Astrocyte (in vitro differentiated cells and primary cell): ENCODE measurements at regions not wholly inside any gene's neighbourhood (a gene's known extent, or its start where the extent isn't known, plus 50 kb on each side); places are given as distances from the start of the nearest gene placed in this dataset.

Experiments used
- DNase-seq: peaks from one replicate; pipeline ENCODE4 v3.0.0-alpha.2; 2010; ENCODE audit warnings: low read depth
- FAIRE-seq: peaks from 2 replicates; lab custom pipeline; 2011; peaks lifted over from hg19 to GRCh38; lab: Jason Lieb, UNC
- H2AFZ ChIP-seq: 2 replicates; pipeline ENCODE4 v1.6.0; 2012; ENCODE audit warnings: low read depth, low read length, inconsistent platforms
- H3K27ac ChIP-seq: 2 replicates; pipeline ENCODE4 v1.5.1; 2011; ENCODE audit warnings: low read depth, low read length, inconsistent platforms
- H3K27me3 ChIP-seq: 2 replicates; pipeline ENCODE4 v1.6.0; 2011; ENCODE audit warnings: low read length, inconsistent platforms; ENCODE audit not compliant: insufficient read depth
- H3K36me3 ChIP-seq: 2 replicates; pipeline ENCODE4 v1.5.1; 2011; ENCODE audit warnings: low read length, inconsistent platforms; ENCODE audit not compliant: insufficient read depth
- H3K4me1 ChIP-seq: 2 replicates; pipeline ENCODE4 v1.5.1; 2011; ENCODE audit warnings: low read length, inconsistent platforms; ENCODE audit not compliant: insufficient read depth
- H3K4me2 ChIP-seq: 2 replicates; pipeline ENCODE4 v1.6.0; 2012; ENCODE audit warnings: low read length, inconsistent platforms
- H3K4me3 ChIP-seq: 2 replicates; pipeline ENCODE4 v1.5.1; 2011; ENCODE audit warnings: low read depth, mild to moderate bottlenecking, low read length, inconsistent platforms; ENCODE audit not compliant: insufficient read depth
- H3K79me2 ChIP-seq: 2 replicates; pipeline ENCODE4 v1.6.0; 2012; ENCODE audit warnings: mild to moderate bottlenecking, low read length, inconsistent platforms; ENCODE audit not compliant: insufficient read depth
- H3K9ac ChIP-seq: 2 replicates; pipeline ENCODE4 v1.6.0; 2012; ENCODE audit warnings: mild to moderate bottlenecking, low read length, inconsistent platforms
- H3K9me3 ChIP-seq: 2 replicates; pipeline ENCODE4 v1.5.1; 2012; ENCODE audit warnings: low read depth, mild to moderate bottlenecking, low read length, inconsistent platforms; ENCODE audit not compliant: insufficient read depth
- H4K20me1 ChIP-seq: 2 replicates; pipeline ENCODE4 v1.6.0; 2012; ENCODE audit warnings: low read length, inconsistent platforms; ENCODE audit not compliant: insufficient read depth
- H3K27ac Mint-ChIP-seq: one replicate; pipeline ENCODE4 v1.8.0; 2021; ENCODE audit warnings: mild to moderate bottlenecking, mixed read lengths; ENCODE audit not compliant: unreplicated experiment
- H3K27me3 Mint-ChIP-seq: one replicate; pipeline ENCODE4 v1.8.0; 2021; ENCODE audit warnings: low read depth, mixed read lengths; ENCODE audit not compliant: unreplicated experiment
- H3K36me3 Mint-ChIP-seq: one replicate; pipeline ENCODE4 v1.8.0; 2021; ENCODE audit warnings: low read depth, mixed read lengths; ENCODE audit not compliant: unreplicated experiment
- H3K4me1 Mint-ChIP-seq: one replicate; pipeline ENCODE4 v1.8.0; 2021; ENCODE audit warnings: low read depth, mixed read lengths; ENCODE audit not compliant: unreplicated experiment
- H3K4me3 Mint-ChIP-seq: one replicate; pipeline ENCODE4 v1.8.0; 2021; ENCODE audit warnings: mild to moderate bottlenecking, moderate library complexity, mixed read lengths; ENCODE audit not compliant: unreplicated experiment
- H3K9me3 Mint-ChIP-seq: one replicate; pipeline ENCODE4 v1.8.0; 2021; ENCODE audit warnings: mild to moderate bottlenecking, mixed read lengths; ENCODE audit not compliant: unreplicated experiment
- EZH2 ChIP-seq: IDR thresholded peaks from 2 replicates; pipeline ENCODE4 v1.6.1; 2012; ENCODE audit warnings: mild to moderate bottlenecking, low read length, inconsistent platforms; ENCODE audit not compliant: insufficient read depth
- TF ChIP-seq, protein P1 (sequence below): IDR thresholded peaks from 2 replicates; pipeline ENCODE4 v1.5.1; 2011; ENCODE audit warnings: low read depth, mild to moderate bottlenecking, inconsistent platforms, low read length, moderate library complexity; ENCODE audit not compliant: insufficient read depth

DNA sequence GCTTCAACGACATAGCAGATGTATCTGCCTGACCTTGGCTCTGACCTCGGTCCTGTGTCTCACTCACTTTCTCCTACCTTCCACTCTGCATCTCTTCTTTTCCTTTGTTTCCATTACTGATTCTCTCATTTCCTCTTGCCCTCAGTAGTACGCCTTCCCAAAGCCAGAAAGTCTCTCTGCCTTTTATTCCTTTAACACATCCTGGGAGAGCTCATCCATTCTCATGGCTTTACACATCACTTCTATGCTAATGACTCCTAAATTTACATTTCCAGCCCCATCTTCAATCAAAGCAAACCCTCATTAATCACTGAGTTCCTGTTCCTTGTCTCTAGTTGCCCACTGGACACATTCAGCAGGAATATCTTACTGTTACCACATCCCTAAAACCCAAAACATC is 938.6 kb downstream of the NTRK3 start:
- Histone ChIP-seq H3K4me2 (no peak overlapping the region), H3K4me3 (no peak overlapping the region), H3K27me3 (no peaks in the 10 kb centered on the region), H3K4me1 (no peaks in the 10 kb centered on the region), H4K20me1 (no peaks in the 10 kb centered on the region), H3K27ac (no peak overlapping the region), H3K9me3 (no peaks in the 10 kb centered on the region), H3K9ac (no peak overlapping the region), H2AFZ (no peak overlapping the region), H3K79me2 (no peaks in the 10 kb centered on the region), H3K36me3 (no peaks in the 10 kb centered on the region)
- TF ChIP-seq, protein P1, sequence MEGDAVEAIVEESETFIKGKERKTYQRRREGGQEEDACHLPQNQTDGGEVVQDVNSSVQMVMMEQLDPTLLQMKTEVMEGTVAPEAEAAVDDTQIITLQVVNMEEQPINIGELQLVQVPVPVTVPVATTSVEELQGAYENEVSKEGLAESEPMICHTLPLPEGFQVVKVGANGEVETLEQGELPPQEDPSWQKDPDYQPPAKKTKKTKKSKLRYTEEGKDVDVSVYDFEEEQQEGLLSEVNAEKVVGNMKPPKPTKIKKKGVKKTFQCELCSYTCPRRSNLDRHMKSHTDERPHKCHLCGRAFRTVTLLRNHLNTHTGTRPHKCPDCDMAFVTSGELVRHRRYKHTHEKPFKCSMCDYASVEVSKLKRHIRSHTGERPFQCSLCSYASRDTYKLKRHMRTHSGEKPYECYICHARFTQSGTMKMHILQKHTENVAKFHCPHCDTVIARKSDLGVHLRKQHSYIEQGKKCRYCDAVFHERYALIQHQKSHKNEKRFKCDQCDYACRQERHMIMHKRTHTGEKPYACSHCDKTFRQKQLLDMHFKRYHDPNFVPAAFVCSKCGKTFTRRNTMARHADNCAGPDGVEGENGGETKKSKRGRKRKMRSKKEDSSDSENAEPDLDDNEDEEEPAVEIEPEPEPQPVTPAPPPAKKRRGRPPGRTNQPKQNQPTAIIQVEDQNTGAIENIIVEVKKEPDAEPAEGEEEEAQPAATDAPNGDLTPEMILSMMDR, result no peak
- Mint-ChIP-seq H3K27ac (no peak overlapping the region), H3K9me3 (peaks cover 2% of the 10 kb centered on the region), H3K36me3 (no peaks in the 10 kb centered on the region), H3K4me1 (no peaks in the 10 kb centered on the region), H3K27me3 (no peaks in the 10 kb centered on the region), H3K4me3 (no peak overlapping the region)
- DNase-seq (no peak), FAIRE-seq (no peak)

DNA sequence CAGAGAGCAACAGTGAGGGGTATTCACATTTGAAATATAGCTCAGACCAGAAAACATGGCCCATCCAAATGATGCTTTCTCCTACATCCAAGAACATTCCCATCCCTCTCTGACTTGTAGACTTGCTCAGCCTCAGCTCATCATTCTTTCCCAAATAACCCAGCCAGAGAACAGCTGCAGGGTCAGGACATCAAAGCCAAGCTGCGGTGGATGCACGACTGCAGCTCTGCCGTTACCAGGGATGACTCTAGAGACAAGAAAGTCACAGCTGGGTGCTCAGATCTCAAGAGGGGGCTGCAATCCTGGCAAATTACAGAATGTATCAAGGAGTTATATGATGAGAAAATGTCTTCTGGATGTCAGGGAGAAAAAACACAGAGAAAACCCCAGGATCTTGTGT is 944.3 kb downstream of the NTRK3 start:
- TF ChIP-seq EZH2, result no peak
- TF ChIP-seq, protein P1, result no peak

DNA sequence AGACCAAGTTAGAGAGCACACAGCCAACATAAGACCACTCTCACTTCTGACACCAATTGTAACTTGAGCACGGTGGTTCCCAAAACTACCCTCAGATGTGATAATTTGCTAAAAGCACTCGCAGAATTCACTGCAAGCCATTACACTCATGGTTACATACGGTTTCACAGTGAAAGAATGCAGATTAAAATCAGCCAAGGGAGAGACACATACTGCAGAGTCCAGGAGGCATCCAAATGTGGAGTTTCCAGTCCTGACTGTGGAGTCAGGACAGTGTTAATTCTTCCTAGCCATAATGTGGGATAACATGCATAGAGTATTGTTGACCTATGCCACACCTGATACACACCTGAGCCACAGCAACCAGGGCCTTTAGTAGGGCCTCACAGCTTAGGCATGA is 956.4 kb downstream of the NTRK3 start:
- Mint-ChIP-seq H3K36me3 (no peaks in the 10 kb centered on the region), H3K4me1 (no peaks in the 10 kb centered on the region), H3K27me3 (no peaks in the 10 kb centered on the region), H3K9me3 (peaks cover 2% of the 10 kb centered on the region), H3K4me3 (no peak overlapping the region), H3K27ac (no peak overlapping the region)
- Histone ChIP-seq H4K20me1 (no peaks in the 10 kb centered on the region), H3K4me2 (no peak overlapping the region), H3K79me2 (no peaks in the 10 kb centered on the region), H3K27ac (no peak overlapping the region), H3K4me3 (no peak overlapping the region), H3K36me3 (no peaks in the 10 kb centered on the region), H3K9me3 (no peaks in the 10 kb centered on the region), H2AFZ (no peak overlapping the region), H3K4me1 (no peaks in the 10 kb centered on the region), H3K27me3 (peaks cover 2% of the 10 kb centered on the region), H3K9ac (no peak overlapping the region)
- FAIRE-seq (no peak), DNase-seq (no peak)
- TF ChIP-seq, protein P1, result no peak
- no peak for TF ChIP-seq EZH2

More for the DNA sequence above, 944.3 kb downstream of the NTRK3 start:
- no peaks in the 10 kb centered on the region for H3K36me3 Mint-ChIP-seq
- no peak overlapping the region for H3K9ac ChIP-seq
- H3K4me2 ChIP-seq, result no peak overlapping the region
- no peaks in the 10 kb centered on the region for H3K36me3 ChIP-seq
- H3K4me1 Mint-ChIP-seq, result no peaks in the 10 kb centered on the region
- H3K27ac ChIP-seq, result no peak overlapping the region
- no peaks in the 10 kb centered on the region for H3K27me3 Mint-ChIP-seq
- H3K9me3 Mint-ChIP-seq, result no peaks in the 10 kb centered on the region
- no peak overlapping the region for H3K27ac Mint-ChIP-seq
- no peaks in the 10 kb centered on the region for H3K4me1 ChIP-seq
- no peaks in the 10 kb centered on the region for H3K9me3 ChIP-seq
- no peaks in the 10 kb centered on the region for H3K79me2 ChIP-seq
- no peak overlapping the region for H3K4me3 Mint-ChIP-seq
- FAIRE-seq, result no peak
- no peak overlapping the region for H3K4me3 ChIP-seq
- DNase-seq, result no peak
- H3K27me3 ChIP-seq, result no peaks in the 10 kb centered on the region
- H4K20me1 ChIP-seq, result no peaks in the 10 kb centered on the region
- H2AFZ ChIP-seq, result no peak overlapping the region
